HUDEP-2 (cell line): ENCODE measurements at regions not wholly inside any gene's neighbourhood (a gene's known extent, or its start where the extent isn't known, plus 50 kb on each side); places are given as distances from the start of the nearest gene placed in this dataset.

Experiments used
- DNase-seq, 76 experiments: peaks; one replicate each; lab custom pipeline; 2025; ENCODE audit not compliant: unreplicated experiment in 76 of 76; lab: John Stamatoyannopoulos, UW

DNA sequence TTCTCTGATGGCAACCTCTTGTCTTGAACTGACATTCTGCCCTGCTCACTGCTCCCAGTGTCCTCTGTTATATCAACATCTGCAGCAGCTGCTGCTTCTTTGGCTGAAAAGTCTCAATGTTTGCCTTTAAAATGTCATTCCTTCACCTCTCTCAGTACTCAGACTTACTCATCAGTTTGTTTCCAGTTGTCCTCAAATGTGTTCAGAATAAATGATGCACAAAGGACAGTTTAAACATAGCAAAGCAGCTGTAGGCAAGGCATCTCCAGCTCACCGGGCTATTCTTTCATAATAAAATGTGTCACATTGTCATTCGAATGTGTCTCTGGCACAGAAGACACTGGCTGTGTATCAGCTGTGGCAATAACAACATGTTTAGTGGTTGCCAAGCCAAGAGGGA is 590.9 kb upstream of the ZNF608 start:
- DNase-seq, result no peak

DNA sequence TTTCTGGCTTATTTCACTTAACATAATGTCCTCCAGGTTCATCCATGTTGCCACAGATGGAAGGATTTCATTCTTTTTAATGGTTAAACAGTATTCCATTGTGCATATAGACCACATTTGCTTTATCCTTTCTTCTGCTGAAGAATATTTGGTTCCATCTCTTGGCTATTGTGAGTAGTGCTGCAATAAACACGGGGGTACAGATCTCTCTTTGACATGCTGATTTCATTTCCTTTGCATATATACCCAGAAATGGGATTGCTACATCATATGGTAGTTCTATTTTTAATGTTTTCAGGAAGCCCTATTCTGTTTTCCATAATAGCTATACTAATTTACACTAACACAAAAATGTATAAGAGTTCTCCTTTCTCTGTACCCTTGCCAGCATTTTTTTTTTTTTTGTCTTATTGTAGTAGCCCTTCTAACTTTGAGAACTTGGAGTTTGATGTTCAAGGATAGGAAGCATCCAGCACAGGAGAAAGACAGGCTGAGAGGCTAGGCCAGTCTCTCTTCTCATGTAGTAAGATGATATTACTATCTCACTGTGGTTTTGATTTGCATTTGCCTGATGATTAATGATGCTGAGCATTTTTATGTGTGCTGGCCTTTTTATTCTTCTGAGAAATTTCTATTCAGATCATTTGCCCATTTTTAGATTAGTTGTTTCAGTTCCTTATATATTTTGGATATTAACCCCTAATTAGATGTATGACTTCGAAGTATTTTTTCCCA is 592.2 kb upstream of the ZNF608 start:
- DNase-seq, result no peak

DNA sequence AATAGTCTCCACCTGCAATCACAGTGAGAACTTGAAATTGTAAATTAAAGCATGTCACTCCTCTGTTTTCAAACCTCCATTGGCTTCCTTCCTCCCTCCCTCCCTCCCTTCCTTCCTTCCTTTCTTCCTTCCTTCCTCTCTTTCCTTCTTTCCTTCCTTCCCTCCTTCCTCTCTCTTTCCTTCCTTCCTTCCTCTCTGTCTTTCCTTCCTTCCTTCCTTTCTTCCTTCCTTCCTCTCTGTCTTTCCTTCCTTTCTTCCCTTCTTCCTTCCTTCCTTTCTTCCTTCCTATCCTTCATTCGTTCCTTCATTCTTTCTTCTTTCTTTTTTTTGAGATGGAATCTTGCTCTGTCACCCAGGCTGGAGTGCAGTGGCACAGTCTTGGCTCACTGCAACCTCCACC is 595.0 kb upstream of the ZNF608 start:
- no peak for DNase-seq

DNA sequence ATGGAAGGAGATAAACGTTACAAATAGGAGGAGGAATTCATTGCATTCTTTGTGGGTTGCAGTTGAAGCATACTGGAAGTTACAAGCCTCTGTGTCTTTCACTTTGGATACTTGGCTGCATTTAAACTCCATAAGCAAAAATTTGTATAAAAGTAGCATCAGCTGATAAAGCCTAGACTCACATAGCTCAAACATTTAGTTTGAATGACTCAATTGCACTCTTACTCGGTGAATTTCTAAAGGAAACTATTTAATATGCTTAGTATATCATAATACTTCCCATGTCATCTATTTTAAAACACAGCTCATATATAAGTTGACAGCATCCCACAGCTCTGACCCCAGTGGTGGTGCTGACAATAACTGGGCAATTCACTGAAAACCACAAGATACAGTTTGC is 596.6 kb upstream of the ZNF608 start:
- DNase-seq, result no peak

DNA sequence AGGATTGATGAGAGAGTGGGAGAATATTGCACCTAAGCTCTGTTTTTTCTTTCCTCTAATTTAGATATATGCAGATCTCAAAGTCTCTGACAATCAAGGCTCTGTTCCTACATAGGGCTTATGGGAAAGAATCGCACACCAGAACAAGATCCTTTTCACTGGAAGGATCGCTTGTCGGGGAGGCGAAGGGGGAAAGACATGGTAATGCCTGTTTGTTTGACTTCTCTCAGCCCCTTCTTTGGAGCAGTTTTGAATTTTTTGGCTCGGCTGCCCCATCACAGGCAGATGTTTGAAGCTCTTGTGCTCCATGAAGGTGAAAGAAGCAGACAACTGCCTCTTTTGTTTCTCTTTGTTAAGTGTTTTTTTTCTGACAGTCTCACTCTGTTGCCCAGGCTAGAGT is 599.9 kb upstream of the ZNF608 start:
- DNase-seq, result no peak

DNA sequence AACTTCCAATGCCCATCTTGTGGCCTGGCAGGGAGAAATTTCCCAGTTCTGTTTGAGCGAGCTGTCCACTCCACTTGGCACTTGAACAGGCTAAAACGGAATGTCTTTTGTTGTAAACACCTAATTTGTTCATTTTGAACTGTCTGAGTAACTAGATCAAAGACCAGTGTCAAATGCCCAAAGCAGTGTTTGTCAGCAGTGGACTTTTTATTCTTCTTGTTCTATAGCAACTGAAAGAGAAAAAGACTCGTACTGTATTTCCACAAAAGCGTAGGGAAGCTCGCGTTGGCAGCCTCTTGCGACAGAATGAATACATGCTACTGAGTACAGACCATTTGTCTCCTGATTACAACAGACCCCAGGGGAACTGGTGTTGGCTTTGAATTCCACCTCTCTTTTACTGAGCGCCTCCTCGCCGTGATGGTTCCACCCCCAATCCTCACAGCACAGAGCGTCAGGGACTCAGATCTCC is 601.8 kb upstream of the ZNF608 start:
- no peak for DNase-seq

DNA sequence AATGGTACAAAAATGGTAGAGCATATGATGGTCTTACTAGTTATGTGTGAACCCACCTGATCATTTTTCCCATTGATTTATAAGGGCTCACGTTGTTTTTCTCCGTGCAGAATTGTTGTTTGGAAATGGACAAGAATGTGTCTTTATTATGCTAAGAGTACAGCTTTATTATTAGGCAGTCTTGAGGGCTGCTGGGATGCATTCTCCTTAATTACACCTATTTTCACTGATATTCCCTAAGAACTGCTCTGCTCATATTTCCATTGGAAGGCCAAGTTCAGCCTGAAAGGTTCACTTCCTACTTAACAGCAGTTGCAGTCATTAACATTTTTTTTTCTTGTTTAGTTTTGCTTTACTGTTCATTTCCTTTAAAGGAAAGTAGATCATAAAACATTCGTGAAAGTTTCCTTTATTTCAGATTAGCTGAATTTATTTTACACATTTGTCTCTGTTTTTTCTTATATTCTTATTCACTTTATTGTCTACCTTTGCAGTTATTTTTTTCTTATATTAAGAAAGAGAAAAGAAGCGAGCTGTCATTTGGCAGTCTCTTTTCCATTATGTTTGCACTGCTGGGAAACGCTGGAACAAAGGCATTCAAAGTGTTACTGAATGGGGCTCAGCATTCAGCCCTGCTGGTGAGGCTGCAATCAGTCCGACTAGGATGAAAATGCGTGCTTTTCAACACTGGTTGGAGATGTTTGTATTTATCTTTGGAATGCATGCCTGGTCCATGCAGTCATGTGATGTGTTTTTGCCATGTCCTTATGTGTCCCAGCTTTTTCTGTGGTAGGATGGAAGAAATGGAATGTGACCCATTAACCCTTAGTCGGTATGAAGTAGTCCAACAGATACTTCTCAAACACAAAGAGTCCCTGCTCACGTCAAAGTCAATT is 602.7 kb upstream of the ZNF608 start:
- DNase-seq, result no peak

DNA sequence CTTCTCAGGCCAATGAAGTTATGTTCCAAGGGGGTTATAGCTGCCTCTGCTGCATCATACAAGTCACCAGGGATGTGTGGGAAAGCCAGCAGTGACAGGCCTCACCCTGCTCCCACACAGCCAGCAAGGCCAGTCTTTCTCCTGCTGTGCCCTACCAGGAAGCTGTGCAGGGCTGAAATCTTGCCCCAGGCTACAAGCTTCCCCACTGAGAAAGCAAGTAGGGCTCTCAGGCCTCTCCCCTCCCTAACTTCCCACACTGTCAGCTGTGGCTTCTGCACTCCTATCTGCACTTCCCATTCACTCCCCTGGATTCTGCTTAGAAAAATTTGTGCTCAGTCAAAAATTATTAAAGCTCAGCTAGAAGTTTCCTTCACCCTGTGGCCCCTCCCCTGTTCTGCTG is 611.2 kb upstream of the ZNF608 start:
- no peak for DNase-seq

DNA sequence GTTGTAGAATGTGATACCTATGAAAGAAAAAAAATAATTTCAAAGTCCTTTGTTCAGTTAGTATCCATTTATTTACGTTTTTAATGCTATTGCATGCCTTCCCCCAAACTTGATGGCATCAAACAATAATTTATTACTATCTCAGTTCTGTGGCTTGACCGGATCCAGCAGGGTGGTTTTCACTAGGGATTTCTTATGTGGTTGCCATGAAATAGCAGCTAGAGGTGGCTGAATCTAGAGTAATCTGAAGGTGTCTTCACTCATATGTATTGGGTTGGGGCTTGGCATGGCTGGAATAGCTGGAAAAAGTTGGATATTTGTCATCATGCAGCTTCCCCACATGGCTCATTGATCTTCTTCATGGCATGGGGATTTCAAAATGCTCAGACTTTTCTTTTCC is 619.3 kb upstream of the ZNF608 start:
- DNase-seq, result no peak

DNA sequence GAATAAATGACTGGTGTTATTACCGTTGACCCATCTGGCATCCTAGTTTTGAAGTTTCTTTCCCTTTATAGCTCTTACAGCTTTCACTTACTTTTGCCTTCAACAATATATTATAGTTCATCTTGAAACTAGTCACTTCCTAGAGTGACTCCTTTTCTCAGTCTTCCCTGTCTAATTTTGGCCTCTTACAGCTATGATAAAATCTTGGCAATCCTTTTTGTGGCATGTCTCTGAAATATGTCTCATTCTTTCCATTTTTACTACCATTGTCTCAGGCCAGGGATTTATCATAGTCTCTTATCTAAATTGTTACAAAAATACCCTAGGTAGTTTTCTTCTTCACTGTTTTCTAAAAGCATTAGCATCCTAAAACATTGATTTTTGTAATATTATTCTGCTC is 621.3 kb upstream of the ZNF608 start:
- DNase-seq, result no peak

DNA sequence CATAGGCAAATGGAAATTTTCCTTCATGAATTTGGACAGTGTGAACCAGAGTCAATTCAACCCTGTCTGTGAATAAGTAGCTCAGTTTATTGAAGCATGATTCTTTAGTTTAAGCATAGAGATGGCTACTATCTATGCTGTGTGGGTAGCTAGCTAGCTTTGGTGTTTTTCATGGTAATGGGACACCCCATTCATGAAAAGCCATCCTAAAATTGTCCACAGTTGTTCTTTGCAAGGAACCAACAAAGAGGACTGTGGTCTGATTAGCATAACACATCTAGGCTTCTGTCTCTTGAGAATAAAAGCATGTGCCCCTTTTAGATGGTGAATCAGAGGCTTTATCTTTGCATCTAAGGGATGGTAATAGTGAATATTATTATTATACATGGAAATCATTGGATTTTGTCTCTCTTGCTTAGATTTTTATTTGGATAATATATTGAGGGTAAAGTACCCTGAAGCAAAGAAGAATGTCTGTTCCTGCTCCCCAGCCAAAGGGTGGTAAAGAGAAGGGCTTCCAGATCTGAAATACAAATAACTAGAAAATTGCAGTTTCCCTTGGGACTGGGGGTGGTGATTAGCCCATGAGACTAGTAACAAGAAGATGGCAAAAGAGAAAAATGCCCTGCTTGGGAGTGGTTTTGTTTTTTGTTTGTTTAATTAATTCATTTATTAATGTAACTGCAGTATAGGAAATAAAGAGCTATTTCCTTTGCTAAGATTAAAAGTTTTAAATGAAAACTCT is 624.2 kb upstream of the ZNF608 start:
- DNase-seq, result no peak

DNA sequence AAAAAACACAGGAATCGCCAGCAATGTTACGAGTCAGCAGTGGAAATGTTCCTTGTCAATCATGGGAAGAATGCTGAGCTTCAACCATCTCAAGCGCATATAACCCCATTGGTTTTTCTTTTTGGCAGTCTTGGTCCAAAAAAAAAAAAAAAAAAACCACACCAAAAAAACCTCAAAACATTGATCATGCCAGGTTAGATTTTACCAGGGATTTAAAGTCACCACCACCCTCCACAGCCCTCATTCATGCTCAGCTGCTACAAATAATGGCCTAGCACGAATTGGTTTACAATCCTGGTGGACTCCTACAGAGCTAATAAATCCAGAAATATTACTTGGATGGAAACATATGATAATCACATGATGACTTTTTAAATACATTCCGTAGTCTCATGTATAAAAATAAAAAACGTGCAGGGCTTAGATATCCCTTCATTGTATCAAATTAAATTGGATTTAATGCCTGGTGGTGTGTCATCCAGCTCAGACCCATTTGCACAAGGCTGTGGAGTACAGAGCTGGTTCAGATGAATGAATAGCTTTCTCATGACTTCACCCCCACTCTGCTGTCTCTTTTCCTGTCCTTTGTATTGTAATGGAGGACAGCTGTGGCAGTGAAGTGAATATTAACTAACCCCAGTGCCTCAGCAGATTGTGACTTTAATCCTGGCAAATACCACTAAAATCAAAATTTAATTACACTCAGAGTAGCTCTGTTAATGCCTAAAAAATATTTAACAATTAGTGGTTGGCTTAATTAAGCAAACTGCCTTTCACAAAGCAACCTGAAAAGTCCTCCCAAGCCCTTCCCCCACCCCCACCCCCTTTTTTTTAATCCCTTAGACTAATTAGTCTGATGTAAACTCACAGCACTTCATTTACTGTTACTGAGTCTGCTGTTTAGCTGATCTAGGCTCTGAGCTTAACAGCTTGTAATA is 626.5 kb upstream of the ZNF608 start:
- DNase-seq, result no peak

DNA sequence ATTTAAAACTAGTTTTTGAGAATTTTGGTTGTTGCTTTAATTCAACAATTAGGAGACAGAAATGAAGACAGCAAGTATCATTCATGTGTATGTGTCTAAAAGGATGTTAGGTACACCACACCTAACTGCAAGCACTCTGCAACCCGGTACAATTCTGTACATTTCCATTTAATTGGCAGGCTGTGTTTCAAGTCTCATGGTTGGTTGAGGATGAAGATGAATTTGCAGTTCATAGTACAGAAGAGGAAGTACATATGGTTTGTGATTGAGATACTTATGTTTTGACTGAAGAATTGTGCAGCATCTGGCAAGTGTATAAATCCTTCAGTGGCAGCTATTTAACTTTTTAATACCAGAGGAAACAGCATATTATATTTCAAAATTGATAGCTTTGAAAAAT is 628.7 kb upstream of the ZNF608 start:
- DNase-seq, result no peak

DNA sequence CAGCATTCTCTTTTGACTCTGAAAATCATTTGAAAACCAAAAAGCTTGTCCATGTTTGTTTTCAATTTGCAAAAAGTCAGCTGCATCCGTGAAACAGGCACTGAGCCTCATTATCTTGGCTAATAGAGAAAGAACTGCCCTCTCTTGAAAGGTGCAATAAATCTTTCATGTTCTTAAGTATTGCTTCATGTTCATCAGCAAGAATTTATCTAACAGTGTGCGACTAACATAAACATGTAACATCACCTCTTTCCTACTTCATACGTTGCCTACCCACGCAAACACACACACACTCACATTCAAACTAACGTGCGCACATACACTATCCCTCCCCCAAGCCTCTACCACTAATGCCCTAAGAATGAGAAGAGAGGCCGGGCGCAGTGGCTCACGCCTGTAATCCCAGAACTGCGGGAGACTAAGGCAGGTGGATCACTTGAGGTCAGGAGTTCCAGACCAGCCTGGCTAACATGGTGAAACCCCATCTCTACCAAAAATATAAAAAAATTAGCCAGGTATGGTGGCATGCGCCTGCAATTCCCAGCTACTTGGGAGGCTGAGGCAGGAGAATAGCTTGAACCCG is 629.7 kb upstream of the ZNF608 start:
- no peak for DNase-seq

DNA sequence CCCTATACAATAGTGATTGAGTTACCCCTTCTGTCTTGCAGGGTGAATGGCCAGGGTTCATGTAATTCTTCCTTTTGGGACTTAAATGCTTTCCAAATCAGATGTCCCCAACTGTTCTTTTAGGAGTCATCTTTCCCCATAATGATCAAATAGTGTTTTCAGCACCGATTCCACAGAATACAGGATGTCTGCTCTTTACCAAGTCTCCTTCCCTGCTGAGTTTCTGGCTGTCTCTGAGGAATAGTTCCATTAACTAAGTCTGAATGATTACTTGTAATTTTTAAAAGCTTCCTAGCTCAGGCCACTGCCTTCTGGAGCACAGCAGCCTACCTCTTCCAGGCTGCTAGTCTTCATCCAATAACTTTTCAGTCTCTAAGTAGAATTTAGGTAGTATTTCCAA is 630.7 kb upstream of the ZNF608 start:
- no peak for DNase-seq

DNA sequence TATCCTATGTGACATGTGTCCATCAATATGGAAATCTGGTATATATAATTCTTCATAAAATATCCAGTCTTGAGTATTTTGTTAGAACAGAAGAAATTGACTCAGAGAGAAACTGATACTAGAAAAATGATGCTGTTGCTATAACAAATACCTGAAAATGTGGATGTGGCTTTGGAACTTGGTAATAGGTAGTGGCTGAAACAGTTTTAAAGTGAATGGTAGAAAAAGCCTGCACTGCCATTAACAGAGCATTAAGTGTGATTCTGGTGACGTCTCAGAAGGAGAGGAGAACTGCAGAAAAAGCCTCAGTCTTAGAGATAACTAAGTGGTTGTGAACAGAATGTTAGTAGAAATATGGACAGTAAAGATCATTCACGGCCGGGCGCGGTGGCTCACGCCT is 634.9 kb upstream of the ZNF608 start:
- no peak for DNase-seq

DNA sequence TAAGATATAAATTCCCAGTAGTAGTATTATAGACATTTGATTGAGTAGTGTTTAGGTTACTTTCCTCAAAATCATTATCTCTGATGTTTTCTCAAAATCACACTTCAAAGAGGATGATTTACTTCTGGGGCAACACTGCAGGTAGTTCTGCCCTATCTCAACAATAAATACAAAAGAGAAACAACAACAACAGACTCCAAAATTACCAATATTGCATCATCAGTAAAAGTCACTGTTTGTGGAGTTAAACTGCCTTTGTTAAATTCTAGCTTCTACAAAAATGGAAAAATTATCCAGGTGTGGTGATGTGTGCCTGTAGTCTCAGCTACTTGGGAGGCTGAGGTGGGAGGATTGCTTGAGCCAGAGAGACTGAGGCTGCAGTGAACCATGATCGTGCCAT is 637.6 kb upstream of the ZNF608 start:
- DNase-seq, result no peak

DNA sequence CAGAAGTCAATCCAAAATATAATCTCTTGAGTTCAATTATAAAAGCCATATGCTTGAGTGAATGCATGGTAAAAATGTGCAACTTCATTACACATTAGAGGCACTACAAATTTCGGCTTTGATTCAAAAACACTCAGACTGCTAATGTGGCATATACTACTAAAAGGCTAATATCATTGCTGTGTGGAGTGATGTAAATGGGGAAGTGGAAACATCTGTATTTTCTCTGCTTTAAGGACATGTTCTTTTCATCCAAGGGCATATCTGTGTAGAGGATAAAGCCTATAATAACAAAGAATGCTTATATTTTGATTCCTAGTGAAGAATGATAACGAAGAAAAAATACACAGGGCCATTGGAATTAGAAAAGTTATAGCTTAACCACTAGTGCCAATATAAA is 643.9 kb upstream of the ZNF608 start:
- DNase-seq, result no peak

DNA sequence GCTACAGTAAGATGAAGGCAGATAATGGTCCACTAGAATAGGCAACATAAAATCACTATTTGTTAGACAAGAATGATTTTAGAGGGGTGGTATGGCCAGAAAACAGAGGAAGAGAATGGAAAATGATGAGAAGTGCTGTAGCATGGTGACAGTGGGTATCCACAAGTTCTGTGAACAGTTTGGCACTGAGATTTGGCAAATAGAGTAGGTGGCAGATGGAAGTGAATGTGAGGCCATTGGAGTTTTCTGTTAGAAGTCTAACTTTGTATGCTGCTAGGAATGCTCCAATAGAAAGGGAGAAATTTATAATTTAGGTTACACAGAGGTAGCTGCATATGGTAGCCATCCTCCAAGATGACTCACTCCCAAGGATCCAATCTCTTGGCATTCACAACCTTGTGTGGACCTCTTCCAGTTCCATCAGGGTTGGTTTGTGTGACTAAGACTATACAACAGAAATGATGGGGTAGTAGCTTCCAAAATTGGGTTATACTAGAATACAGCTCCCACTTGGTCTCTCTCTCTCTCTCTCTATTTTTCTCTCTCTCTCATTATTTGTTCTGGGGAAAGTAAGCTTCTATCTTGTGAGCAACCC is 646.9 kb upstream of the ZNF608 start:
- DNase-seq, result no peak
